IMR-90 (cell line): ENCODE measurements at regions not wholly inside any gene's neighbourhood (a gene's known extent, or its start where the extent isn't known, plus 50 kb on each side); places are given as distances from the start of the nearest gene placed in this dataset.

Experiments used
- ATAC-seq: fragments of 200-7000 bp; cut with Tn5 transposase; 2 replicates; pipeline ENCODE4 v1.9.1; 2020; ENCODE audit warnings: low read depth, mild to moderate bottlenecking, moderate library complexity
- BruUV-seq: library from RNA; stranded (reverse); fragments of 400-500 nt; replicated peaks from 2 replicates; lab custom pipeline; 2021; lab: Mats Ljungman, UMichigan
- CTCF ChIA-PET: fragments of 300-600 bp; formaldehyde crosslinking; extraction: SDS; loops from one replicate; lab custom pipeline; 2021; ENCODE audit warnings: antibody characterized with exemption; lab: Yijun Ruan, JAX
- POLR2A ChIA-PET: fragments of 300-600 bp; sonication (Branson Sonifier 250); formaldehyde crosslinking; loops from one replicate; lab custom pipeline; 2022; ENCODE audit warnings: antibody characterized with exemption; ENCODE audit not compliant: unreplicated experiment; lab: Charles Lee
- DNase-seq: peaks from one replicate; pipeline ENCODE4 v3.0.0; 2013
- H2AFZ ChIP-seq: replicated peaks from 2 replicates; pipeline ENCODE3; 2013; ENCODE audit warnings: low read length, mild to moderate bottlenecking; ENCODE audit not compliant: poor library complexity
- H2AK5ac ChIP-seq: 2 replicates; pipeline ENCODE4 v1.6.1; 2013; ENCODE audit warnings: low read depth, low read length, inconsistent platforms
- H2AK9ac ChIP-seq: replicated peaks from 2 replicates; pipeline ENCODE3; 2013; ENCODE audit warnings: mild to moderate bottlenecking, low read depth, low read length, moderate library complexity; ENCODE audit not compliant: poor library complexity
- H2BK120ac ChIP-seq: 2 replicates; pipeline ENCODE4 v1.6.1; 2013; ENCODE audit warnings: low read depth, low read length, inconsistent platforms
- H2BK15ac ChIP-seq: 3 replicates; pipeline ENCODE4 v1.6.1; 2013; ENCODE audit warnings: low read depth, low read length, inconsistent platforms
- H2BK20ac ChIP-seq: 2 replicates; pipeline ENCODE4 v1.6.1; 2013; ENCODE audit warnings: low read depth, mild to moderate bottlenecking, inconsistent platforms, low read length, moderate library complexity
- H2BK5ac ChIP-seq: 2 replicates; pipeline ENCODE4 v1.6.1; 2013; ENCODE audit warnings: mild to moderate bottlenecking, low read depth, low read length, inconsistent platforms; ENCODE audit not compliant: poor library complexity, severe bottlenecking
- H3K14ac ChIP-seq: replicated peaks from 2 replicates; pipeline ENCODE4 v1.6.1; 2013; ENCODE audit warnings: low read depth, low read length, inconsistent platforms
- H3K18ac ChIP-seq: 2 replicates; pipeline ENCODE4 v1.6.1; 2013; ENCODE audit warnings: low read depth, low read length, control low read depth
- H3K23ac ChIP-seq: 2 replicates; pipeline ENCODE4 v1.6.1; 2013; ENCODE audit warnings: low read depth, low read length, inconsistent platforms
- H3K27ac ChIP-seq: 2 replicates; pipeline ENCODE4 v1.5.1; 2013; ENCODE audit warnings: mild to moderate bottlenecking, control low read depth, low read length; ENCODE audit not compliant: insufficient read depth
- H3K27me3 ChIP-seq: 2 replicates; pipeline ENCODE4 v1.6.1; 2013; ENCODE audit warnings: low read length; ENCODE audit not compliant: control insufficient read depth, insufficient read depth
- H3K36me3 ChIP-seq: 2 replicates; pipeline ENCODE4 v1.6.1; 2013; ENCODE audit warnings: low read length, mixed read lengths; ENCODE audit not compliant: control insufficient read depth, insufficient read depth
- H3K4ac ChIP-seq: 2 replicates; pipeline ENCODE4 v1.6.1; 2013; ENCODE audit warnings: low read depth, low read length, inconsistent platforms
- H3K4me1 ChIP-seq: 2 replicates; pipeline ENCODE4 v1.6.1; 2013; ENCODE audit warnings: low read length, mixed read lengths; ENCODE audit not compliant: control insufficient read depth, insufficient read depth
- H3K4me2 ChIP-seq: 2 replicates; pipeline ENCODE4 v1.6.1; 2013; ENCODE audit warnings: low read depth, mild to moderate bottlenecking, control low read depth, low read length, moderate library complexity
- H3K4me3 ChIP-seq: 2 replicates; pipeline ENCODE4 v1.5.1; 2013; ENCODE audit warnings: low read depth, mild to moderate bottlenecking, control low read depth, low read length, moderate library complexity; ENCODE audit not compliant: insufficient read depth
- H3K56ac ChIP-seq: 2 replicates; pipeline ENCODE4 v1.6.1; 2013; ENCODE audit warnings: low read length, inconsistent platforms; ENCODE audit not compliant: insufficient read depth; ENCODE audit errors: extremely low read depth
- H3K79me1 ChIP-seq, 2 experiments: 2 replicates each; pipeline ENCODE4 v1.6.1; 2013; ENCODE audit warnings: low read length in 2 of 2, inconsistent platforms in 1 of 2, low read depth in 1 of 2
- H3K9ac ChIP-seq: 2 replicates; pipeline ENCODE4 v1.6.1; 2013; ENCODE audit warnings: low read depth, low read length, control low read depth
- H3K9me1 ChIP-seq: 2 replicates; pipeline ENCODE4 v1.6.1; 2013; ENCODE audit warnings: low read length, inconsistent platforms; ENCODE audit not compliant: insufficient read depth
- H3K9me3 ChIP-seq: 2 replicates; pipeline ENCODE4 v1.6.1; 2013; ENCODE audit warnings: low read length; ENCODE audit not compliant: control insufficient read depth, insufficient read depth
- H4K20me1 ChIP-seq: 2 replicates; pipeline ENCODE4 v1.6.1; 2013; ENCODE audit warnings: low read length, inconsistent platforms; ENCODE audit not compliant: insufficient read depth
- H4K5ac ChIP-seq: 2 replicates; pipeline ENCODE4 v1.6.1; 2013; ENCODE audit warnings: mild to moderate bottlenecking, low read depth, low read length, control low read depth
- H4K8ac ChIP-seq, 2 experiments: 2 replicates each; pipeline ENCODE4 v1.6.1; 2013; ENCODE audit warnings: low read depth in 2 of 2, low read length in 2 of 2, control low read depth in 1 of 2, inconsistent platforms in 1 of 2
- H4K91ac ChIP-seq: 2 replicates; pipeline ENCODE4 v1.6.1; 2013; ENCODE audit warnings: low read depth, low read length, inconsistent platforms; ENCODE audit not compliant: insufficient read depth
- FOS ChIP-seq: fragments of 150-350 bp; IDR thresholded peaks from 2 replicates; pipeline ENCODE4 v1.6.1; 2016; ENCODE audit warnings: low read depth, low read length
- MAFK ChIP-seq: IDR thresholded peaks from 2 replicates; pipeline ENCODE4 v1.6.1; 2012; ENCODE audit warnings: low read depth, low read length, improper control_type of control experiment
- MXI1 ChIP-seq: IDR thresholded peaks from 2 replicates; pipeline ENCODE4 v1.6.1; 2012; ENCODE audit warnings: low read depth, mild to moderate bottlenecking, low read length, moderate library complexity, borderline replicate concordance
- NFE2L2 ChIP-seq: fragments of 150-350 bp; IDR thresholded peaks from 2 replicates; pipeline ENCODE4 v1.6.1; 2016; ENCODE audit warnings: low read depth, mild to moderate bottlenecking, low read length
- POLR2A ChIP-seq: IDR thresholded peaks from 2 replicates; pipeline ENCODE4 v1.6.1; 2012; ENCODE audit warnings: mild to moderate bottlenecking, low read depth, low read length
- RAD21 ChIP-seq: IDR thresholded peaks from 2 replicates; pipeline ENCODE4 v1.6.1; 2012; ENCODE audit warnings: low read length, improper control_type of control experiment
- RFX5 ChIP-seq: IDR thresholded peaks from 2 replicates; pipeline ENCODE4 v1.8.0; 2012; ENCODE audit warnings: low read depth, mild to moderate bottlenecking, low read length, moderate library complexity
- SMC3 ChIP-seq: fragments of 150-350 bp; IDR thresholded peaks from 2 replicates; pipeline ENCODE4 v1.6.1; 2016; ENCODE audit warnings: low read depth, mild to moderate bottlenecking, antibody characterized with exemption, low read length, moderate library complexity
- WGBS, 2 experiments: methylation state at CpG; one replicate each; pipeline versions ENCODE4 v1.1.5 to v1.1.7; 2013; ENCODE audit warnings: missing lambda C conversion rate in 2 of 2; ENCODE audit not compliant: insufficient read length in 1 of 2; ENCODE audit errors: extremely low coverage in 2 of 2; 5-methylcytosine and 5-hydroxymethylcytosine counted together
- dilution Hi-C: fragments of 300-500 bp; cut with HindIII; formaldehyde crosslinking; loops from one replicate; pipeline ENCODE4 v1.14.3; 2018; ENCODE audit warnings: low sequenced_read_pairs; ENCODE audit not compliant: unreplicated experiment
- in situ Hi-C: fragments of 300-500 bp; cut with MboI; formaldehyde crosslinking; loops from 3 replicates; pipeline ENCODE4 v1.14.3; 2019; ENCODE audit warnings: low sequenced_read_pairs, inconsistent platforms, mixed read lengths
- intact Hi-C: fragments of 100-400 bp; cut with micrococcal nuclease; formaldehyde crosslinking; loops from 2 replicates; pipeline ENCODE4 v1.10.0; 2022
- TF ChIP-seq, protein P1 (sequence below): conservative IDR thresholded peaks from 2 replicates; pipeline ENCODE4 v1.5.1; 2012; ENCODE audit warnings: mild to moderate bottlenecking, low read depth, low read length, improper control_type of control experiment

DNA sequence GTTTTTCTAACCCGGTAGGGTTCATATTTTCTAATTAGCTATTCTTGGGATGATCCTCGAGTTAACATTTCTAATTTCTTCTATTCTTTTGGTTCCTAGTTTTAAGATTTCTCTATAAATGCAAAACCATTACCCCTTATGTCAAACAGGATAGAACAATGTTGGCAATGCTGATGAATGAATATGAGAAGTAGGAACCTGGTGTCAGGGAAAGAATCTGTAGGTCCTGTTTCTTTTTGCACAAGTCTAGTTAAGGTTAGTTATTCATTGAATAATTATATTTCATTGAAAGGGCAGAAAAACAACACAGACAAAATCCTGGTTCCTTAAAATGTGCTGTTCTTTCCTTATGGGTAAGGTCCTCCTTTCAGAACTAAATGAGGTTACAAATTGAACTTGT lies 766.4 kb upstream of the FAM98A start:
- BruUV-seq: no TSS peak
- H2BK15ac ChIP-seq: no peak overlapping the region
- H3K9me3 ChIP-seq: peaks cover 7% of the 10 kb centered on the region
- no peak overlapping the region for H2AK9ac ChIP-seq
- no CpG with 5 or more reads among the region's 2 CpGs for WGBS, 2 experiments
- POLR2A ChIA-PET: no interaction called here
- no peaks in the 10 kb centered on the region for H4K20me1 ChIP-seq
- H3K79me1 ChIP-seq: no peaks in the 10 kb centered on the region
- H3K4me1 ChIP-seq: no peaks in the 10 kb centered on the region
- no peak overlapping the region for H3K4me2 ChIP-seq
- no peak overlapping the region for H3K4ac ChIP-seq
- H3K9ac ChIP-seq: no peak overlapping the region
- no peak for DNase-seq
- dilution Hi-C loops (no loop called here), intact Hi-C loops (no loop called here), in situ Hi-C loops (no loop called here)
- H3K9me1 ChIP-seq: no peaks in the 10 kb centered on the region
- no peak overlapping the region for H3K4me3 ChIP-seq
- H3K18ac ChIP-seq: no peak overlapping the region
- H2BK120ac ChIP-seq: no peak overlapping the region
- H3K23ac ChIP-seq: no peak overlapping the region
- H3K36me3 ChIP-seq: no peaks in the 10 kb centered on the region
- no peak for ATAC-seq
- no peak overlapping the region for H3K56ac ChIP-seq
- no peak overlapping the region for H4K8ac ChIP-seq
- no peak overlapping the region for H2BK20ac ChIP-seq
- H4K91ac ChIP-seq: no peak overlapping the region
- TF ChIP-seq RAD21 (no peak), MXI1 (no peak), NFE2L2 (no peak), RFX5 (no peak), POLR2A (no peak), SMC3 (no peak), MAFK (no peak), FOS (no peak)
- TF ChIP-seq, protein P1, sequence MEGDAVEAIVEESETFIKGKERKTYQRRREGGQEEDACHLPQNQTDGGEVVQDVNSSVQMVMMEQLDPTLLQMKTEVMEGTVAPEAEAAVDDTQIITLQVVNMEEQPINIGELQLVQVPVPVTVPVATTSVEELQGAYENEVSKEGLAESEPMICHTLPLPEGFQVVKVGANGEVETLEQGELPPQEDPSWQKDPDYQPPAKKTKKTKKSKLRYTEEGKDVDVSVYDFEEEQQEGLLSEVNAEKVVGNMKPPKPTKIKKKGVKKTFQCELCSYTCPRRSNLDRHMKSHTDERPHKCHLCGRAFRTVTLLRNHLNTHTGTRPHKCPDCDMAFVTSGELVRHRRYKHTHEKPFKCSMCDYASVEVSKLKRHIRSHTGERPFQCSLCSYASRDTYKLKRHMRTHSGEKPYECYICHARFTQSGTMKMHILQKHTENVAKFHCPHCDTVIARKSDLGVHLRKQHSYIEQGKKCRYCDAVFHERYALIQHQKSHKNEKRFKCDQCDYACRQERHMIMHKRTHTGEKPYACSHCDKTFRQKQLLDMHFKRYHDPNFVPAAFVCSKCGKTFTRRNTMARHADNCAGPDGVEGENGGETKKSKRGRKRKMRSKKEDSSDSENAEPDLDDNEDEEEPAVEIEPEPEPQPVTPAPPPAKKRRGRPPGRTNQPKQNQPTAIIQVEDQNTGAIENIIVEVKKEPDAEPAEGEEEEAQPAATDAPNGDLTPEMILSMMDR: no peak
- H2AFZ ChIP-seq: no peak overlapping the region
- H3K27me3 ChIP-seq: no peaks in the 10 kb centered on the region
- no peak overlapping the region for H2AK5ac ChIP-seq
- CTCF ChIA-PET: interaction anchor here (0.6 kb wide), 1 partner anchor 1580 kb away, joined by 4 read pairs; no protein-coding TSS in a partner anchor
- no peak overlapping the region for H3K27ac ChIP-seq
- H4K5ac ChIP-seq: no peak overlapping the region
- no peak overlapping the region for H2BK5ac ChIP-seq
- no peak overlapping the region for H3K14ac ChIP-seq
